ENCODE measurements at regions not wholly inside any gene's neighbourhood (a gene's known extent, or its start where the extent isn't known, plus 50 kb on each side); places are given as distances from the start of the nearest gene placed in this dataset.
A peak's percentile ranks its signal among the peaks of the same experiment; 100 is the strongest.

DNA sequence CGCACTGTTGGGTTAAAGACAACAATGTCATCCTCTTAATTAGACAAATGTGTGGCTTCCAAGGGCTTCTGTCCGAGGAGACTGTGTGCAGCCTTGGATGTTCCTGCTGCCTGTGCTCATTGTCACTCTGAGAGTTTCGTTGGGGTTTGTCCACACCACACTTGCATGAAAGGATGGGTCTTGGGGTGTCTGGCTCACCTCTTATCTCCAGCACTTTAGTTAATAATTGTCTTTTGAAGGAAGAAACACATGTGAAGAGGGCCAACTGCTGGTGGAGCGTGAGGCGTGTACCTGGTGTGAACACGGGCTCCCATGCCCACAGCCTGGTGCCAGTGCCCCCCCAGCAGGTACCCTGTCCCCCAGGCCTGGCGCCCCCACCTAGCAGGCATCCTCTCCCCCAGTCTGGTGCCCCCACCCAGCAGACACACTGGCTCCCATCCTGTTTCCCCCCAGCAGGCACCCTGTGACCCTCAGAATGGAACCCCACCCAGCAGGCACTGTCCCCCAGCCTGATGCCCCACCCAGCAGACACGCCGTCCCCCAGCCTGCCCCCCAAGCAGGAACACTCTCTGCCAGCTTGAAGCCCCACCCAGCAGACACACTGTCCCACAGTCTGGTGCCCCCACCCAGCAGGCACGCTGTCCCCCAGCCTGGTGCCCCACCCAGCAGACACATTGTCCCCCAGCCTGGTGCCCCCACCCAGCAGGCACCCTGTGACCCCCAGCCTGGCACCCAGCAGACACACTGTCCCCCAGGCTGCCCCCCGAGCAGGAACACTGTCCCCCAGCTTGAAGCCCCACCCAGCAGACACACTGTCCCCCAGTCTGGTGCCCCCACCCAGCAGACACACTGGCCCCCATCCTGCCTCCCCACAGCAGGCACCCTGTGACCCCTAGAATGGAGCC is 96.3 kb upstream of the TMEM18 start:
- Histone ChIP-seq H3K4me2 (no peak overlapping the region), H2AFZ (peak overlapping the region; percentile 23; the same call in 1 of the 2 replicates), H3K4me1 (ENCODE audit: insufficient read depth) (peaks cover 26% of the 10 kb centered on the region), H3K9me2 (ENCODE audit: insufficient read depth) (no peaks in the 10 kb centered on the region), H3F3A (replicated peaks; ENCODE audit: low read depth) (no peaks in the 10 kb centered on the region), H3K4me3 (no peak overlapping the region), H3K79me2 (replicated peaks; ENCODE audit: insufficient read depth) (no peaks in the 10 kb centered on the region), H3K27ac (ENCODE audit: low read depth) (no peak overlapping the region), H3K27me3 (ENCODE audit: insufficient read depth) (no peaks in the 10 kb centered on the region), H4K20me1 (replicated peaks; ENCODE audit: insufficient read depth) (no peaks in the 10 kb centered on the region), H3K36me3 (ENCODE audit: insufficient read depth) (no peaks in the 10 kb centered on the region)
- Mint-ChIP-seq H3K4me1 (peaks cover 38% of the 10 kb centered on the region), H3K9me3 (peaks cover 4% of the 10 kb centered on the region; the same call in 2 of the 3 replicates), H3K4me3 (no peak overlapping the region), H3K27me3 (ENCODE audit: insufficient read depth, low read depth, poor library complexity) (peaks cover 2% of the 10 kb centered on the region), H3K36me3 (ENCODE audit: low read depth) (no peaks in the 10 kb centered on the region; the same call in 2 of the 3 replicates), H3K27ac (no peak overlapping the region)
- DNase-seq (ENCODE audit: low spot score) (no peak), ATAC-seq (no peak)
- no peak for TF ChIP-seq POLR2AphosphoS5 (IDR thresholded peaks at IDR 0.05; ENCODE audit: low read depth)
- no peak for TF ChIP-seq ZNF114 (CRISPR knock-in tag; IDR thresholded peaks at IDR 0.05)
- no peak for TF ChIP-seq STAT1 (IDR thresholded peaks at IDR 0.05; ENCODE audit: unreplicated experiment)
- TF ChIP-seq, protein P1, sequence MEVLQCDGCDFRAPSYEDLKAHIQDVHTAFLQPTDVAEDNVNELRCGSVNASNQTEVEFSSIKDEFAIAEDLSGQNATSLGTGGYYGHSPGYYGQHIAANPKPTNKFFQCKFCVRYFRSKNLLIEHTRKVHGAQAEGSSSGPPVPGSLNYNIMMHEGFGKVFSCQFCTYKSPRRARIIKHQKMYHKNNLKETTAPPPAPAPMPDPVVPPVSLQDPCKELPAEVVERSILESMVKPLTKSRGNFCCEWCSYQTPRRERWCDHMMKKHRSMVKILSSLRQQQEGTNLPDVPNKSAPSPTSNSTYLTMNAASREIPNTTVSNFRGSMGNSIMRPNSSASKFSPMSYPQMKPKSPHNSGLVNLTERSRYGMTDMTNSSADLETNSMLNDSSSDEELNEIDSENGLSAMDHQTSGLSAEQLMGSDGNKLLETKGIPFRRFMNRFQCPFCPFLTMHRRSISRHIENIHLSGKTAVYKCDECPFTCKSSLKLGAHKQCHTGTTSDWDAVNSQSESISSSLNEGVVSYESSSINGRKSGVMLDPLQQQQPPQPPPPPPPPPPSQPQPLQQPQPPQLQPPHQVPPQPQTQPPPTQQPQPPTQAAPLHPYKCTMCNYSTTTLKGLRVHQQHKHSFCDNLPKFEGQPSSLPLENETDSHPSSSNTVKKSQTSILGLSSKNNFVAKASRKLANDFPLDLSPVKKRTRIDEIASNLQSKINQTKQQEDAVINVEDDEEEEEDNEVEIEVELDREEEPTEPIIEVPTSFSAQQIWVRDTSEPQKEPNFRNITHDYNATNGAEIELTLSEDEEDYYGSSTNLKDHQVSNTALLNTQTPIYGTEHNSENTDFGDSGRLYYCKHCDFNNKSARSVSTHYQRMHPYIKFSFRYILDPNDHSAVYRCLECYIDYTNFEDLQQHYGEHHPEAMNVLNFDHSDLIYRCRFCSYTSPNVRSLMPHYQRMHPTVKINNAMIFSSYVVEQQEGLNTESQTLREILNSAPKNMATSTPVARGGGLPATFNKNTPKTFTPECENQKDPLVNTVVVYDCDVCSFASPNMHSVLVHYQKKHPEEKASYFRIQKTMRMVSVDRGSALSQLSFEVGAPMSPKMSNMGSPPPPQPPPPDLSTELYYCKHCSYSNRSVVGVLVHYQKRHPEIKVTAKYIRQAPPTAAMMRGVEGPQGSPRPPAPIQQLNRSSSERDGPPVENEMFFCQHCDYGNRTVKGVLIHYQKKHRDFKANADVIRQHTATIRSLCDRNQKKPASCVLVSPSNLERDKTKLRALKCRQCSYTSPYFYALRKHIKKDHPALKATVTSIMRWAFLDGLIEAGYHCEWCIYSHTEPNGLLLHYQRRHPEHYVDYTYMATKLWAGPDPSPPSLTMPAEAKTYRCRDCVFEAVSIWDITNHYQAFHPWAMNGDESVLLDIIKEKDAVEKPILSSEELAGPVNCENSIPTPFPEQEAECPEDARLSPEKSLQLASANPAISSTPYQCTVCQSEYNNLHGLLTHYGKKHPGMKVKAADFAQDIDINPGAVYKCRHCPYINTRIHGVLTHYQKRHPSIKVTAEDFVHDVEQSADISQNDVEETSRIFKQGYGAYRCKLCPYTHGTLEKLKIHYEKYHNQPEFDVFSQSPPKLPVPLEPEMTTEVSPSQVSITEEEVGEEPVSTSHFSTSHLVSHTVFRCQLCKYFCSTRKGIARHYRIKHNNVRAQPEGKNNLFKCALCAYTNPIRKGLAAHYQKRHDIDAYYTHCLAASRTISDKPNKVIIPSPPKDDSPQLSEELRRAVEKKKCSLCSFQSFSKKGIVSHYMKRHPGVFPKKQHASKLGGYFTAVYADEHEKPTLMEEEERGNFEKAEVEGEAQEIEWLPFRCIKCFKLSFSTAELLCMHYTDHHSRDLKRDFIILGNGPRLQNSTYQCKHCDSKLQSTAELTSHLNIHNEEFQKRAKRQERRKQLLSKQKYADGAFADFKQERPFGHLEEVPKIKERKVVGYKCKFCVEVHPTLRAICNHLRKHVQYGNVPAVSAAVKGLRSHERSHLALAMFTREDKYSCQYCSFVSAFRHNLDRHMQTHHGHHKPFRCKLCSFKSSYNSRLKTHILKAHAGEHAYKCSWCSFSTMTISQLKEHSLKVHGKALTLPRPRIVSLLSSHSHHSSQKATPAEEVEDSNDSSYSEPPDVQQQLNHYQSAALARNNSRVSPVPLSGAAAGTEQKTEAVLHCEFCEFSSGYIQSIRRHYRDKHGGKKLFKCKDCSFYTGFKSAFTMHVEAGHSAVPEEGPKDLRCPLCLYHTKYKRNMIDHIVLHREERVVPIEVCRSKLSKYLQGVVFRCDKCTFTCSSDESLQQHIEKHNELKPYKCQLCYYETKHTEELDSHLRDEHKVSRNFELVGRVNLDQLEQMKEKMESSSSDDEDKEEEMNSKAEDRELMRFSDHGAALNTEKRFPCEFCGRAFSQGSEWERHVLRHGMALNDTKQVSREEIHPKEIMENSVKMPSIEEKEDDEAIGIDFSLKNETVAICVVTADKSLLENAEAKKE (CRISPR knock-in tag; IDR thresholded peaks at IDR 0.05) = no peak
- no peak for TF ChIP-seq NANOG (IDR thresholded peaks at IDR 0.05; ENCODE audit: borderline replicate concordance)
- no peak for TF ChIP-seq ZNF331 (CRISPR knock-in tag; IDR thresholded peaks at IDR 0.05; ENCODE audit: low read depth)
- TF ChIP-seq, protein P2, sequence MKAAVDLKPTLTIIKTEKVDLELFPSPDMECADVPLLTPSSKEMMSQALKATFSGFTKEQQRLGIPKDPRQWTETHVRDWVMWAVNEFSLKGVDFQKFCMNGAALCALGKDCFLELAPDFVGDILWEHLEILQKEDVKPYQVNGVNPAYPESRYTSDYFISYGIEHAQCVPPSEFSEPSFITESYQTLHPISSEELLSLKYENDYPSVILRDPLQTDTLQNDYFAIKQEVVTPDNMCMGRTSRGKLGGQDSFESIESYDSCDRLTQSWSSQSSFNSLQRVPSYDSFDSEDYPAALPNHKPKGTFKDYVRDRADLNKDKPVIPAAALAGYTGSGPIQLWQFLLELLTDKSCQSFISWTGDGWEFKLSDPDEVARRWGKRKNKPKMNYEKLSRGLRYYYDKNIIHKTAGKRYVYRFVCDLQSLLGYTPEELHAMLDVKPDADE (IDR thresholded peaks at IDR 0.05) = no peak
- no peak for TF ChIP-seq CREB1 (CRISPR knock-in tag; IDR thresholded peaks at IDR 0.05; ENCODE audit: low read depth)
- TF ChIP-seq, protein P3, sequence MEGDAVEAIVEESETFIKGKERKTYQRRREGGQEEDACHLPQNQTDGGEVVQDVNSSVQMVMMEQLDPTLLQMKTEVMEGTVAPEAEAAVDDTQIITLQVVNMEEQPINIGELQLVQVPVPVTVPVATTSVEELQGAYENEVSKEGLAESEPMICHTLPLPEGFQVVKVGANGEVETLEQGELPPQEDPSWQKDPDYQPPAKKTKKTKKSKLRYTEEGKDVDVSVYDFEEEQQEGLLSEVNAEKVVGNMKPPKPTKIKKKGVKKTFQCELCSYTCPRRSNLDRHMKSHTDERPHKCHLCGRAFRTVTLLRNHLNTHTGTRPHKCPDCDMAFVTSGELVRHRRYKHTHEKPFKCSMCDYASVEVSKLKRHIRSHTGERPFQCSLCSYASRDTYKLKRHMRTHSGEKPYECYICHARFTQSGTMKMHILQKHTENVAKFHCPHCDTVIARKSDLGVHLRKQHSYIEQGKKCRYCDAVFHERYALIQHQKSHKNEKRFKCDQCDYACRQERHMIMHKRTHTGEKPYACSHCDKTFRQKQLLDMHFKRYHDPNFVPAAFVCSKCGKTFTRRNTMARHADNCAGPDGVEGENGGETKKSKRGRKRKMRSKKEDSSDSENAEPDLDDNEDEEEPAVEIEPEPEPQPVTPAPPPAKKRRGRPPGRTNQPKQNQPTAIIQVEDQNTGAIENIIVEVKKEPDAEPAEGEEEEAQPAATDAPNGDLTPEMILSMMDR (conservative IDR thresholded peaks at IDR 0.05; ENCODE audit: low read depth in 2 of 2) = no peak
- TF ChIP-seq JUNB (IDR thresholded peaks at IDR 0.05; ENCODE audit: unreplicated experiment) = no peak
- no peak for TF ChIP-seq EZH2phosphoT487 (IDR thresholded peaks at IDR 0.05; ENCODE audit: unreplicated experiment)
- TF ChIP-seq, protein P4, sequence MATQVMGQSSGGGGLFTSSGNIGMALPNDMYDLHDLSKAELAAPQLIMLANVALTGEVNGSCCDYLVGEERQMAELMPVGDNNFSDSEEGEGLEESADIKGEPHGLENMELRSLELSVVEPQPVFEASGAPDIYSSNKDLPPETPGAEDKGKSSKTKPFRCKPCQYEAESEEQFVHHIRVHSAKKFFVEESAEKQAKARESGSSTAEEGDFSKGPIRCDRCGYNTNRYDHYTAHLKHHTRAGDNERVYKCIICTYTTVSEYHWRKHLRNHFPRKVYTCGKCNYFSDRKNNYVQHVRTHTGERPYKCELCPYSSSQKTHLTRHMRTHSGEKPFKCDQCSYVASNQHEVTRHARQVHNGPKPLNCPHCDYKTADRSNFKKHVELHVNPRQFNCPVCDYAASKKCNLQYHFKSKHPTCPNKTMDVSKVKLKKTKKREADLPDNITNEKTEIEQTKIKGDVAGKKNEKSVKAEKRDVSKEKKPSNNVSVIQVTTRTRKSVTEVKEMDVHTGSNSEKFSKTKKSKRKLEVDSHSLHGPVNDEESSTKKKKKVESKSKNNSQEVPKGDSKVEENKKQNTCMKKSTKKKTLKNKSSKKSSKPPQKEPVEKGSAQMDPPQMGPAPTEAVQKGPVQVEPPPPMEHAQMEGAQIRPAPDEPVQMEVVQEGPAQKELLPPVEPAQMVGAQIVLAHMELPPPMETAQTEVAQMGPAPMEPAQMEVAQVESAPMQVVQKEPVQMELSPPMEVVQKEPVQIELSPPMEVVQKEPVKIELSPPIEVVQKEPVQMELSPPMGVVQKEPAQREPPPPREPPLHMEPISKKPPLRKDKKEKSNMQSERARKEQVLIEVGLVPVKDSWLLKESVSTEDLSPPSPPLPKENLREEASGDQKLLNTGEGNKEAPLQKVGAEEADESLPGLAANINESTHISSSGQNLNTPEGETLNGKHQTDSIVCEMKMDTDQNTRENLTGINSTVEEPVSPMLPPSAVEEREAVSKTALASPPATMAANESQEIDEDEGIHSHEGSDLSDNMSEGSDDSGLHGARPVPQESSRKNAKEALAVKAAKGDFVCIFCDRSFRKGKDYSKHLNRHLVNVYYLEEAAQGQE (IDR thresholded peaks at IDR 0.05; ENCODE audit: unreplicated experiment) = no peak
- no peak for TF ChIP-seq EZH2 (IDR thresholded peaks at IDR 0.05; ENCODE audit: low read depth, unreplicated experiment)

Data from GM23338 (cell line).